Keratinocyte (primary cell): ENCODE measurements at regions not wholly inside any gene's neighbourhood (a gene's known extent, or its start where the extent isn't known, plus 50 kb on each side); places are given as distances from the start of the nearest gene placed in this dataset.

ENCODE experiments used
- DNase-seq: peaks from one replicate; pipeline ENCODE4 v3.0.0-alpha.2; 2011; ENCODE audit warnings: low read depth, missing footprints, low spot score
- FAIRE-seq: peaks from 2 replicates; lab custom pipeline; 2011; peaks lifted over from hg19 to GRCh38; lab: Jason Lieb, UNC
- H2AFZ ChIP-seq: 2 replicates; pipeline ENCODE4 v1.6.0; 2012; ENCODE audit warnings: low read length, control low read depth, inconsistent platforms; ENCODE audit not compliant: control insufficient read depth
- H3K27ac ChIP-seq: 2 replicates; pipeline ENCODE4 v1.5.1; 2011; ENCODE audit warnings: low read length; ENCODE audit not compliant: control insufficient read depth, insufficient read depth
- H3K27me3 ChIP-seq: 3 replicates; pipeline ENCODE4 v1.6.0; 2011; ENCODE audit warnings: low read length; ENCODE audit not compliant: control insufficient read depth, insufficient read depth; ENCODE audit errors: extremely low read depth
- H3K36me3 ChIP-seq, 2 experiments: 2 replicates in 1 of 2; 3 replicates in 1 of 2; pipeline ENCODE4 v1.5.1; 2011; ENCODE audit warnings: low read length in 2 of 2, mild to moderate bottlenecking in 1 of 2; ENCODE audit not compliant: control insufficient read depth in 2 of 2, insufficient read depth in 2 of 2; ENCODE audit errors: extremely low read depth in 1 of 2
- H3K4me1 ChIP-seq: 3 replicates; pipeline ENCODE4 v1.5.1; 2011; ENCODE audit warnings: low read length; ENCODE audit not compliant: control insufficient read depth, insufficient read depth; ENCODE audit errors: extremely low read depth
- H3K4me2 ChIP-seq: 3 replicates; pipeline ENCODE4 v1.6.0; 2011; ENCODE audit warnings: low read depth, low read length; ENCODE audit not compliant: control insufficient read depth, insufficient read depth; ENCODE audit errors: extremely low read depth
- H3K4me3 ChIP-seq, 3 experiments: fragments of 200-600 bp in 1 of 3; sonication (generic) in 1 of 3; 2 replicates in 2 of 3; 3 replicates in 1 of 3; pipeline ENCODE4 v1.5.1; 2011 to 2016; ENCODE audit warnings: low read length in 3 of 3, mild to moderate bottlenecking in 3 of 3, control low read depth in 2 of 3, inconsistent platforms in 1 of 3, low read depth in 1 of 3, mixed read lengths in 1 of 3, mixed run types in 1 of 3, moderate library complexity in 1 of 3; ENCODE audit not compliant: control insufficient read depth in 2 of 3, insufficient read depth in 2 of 3; ENCODE audit errors: extremely low read depth in 1 of 3
- H3K79me2 ChIP-seq: 2 replicates; pipeline ENCODE4 v1.6.0; 2012; ENCODE audit warnings: low read length; ENCODE audit not compliant: control insufficient read depth, insufficient read depth
- H3K9ac ChIP-seq: 3 replicates; pipeline ENCODE4 v1.6.0; 2011; ENCODE audit warnings: low read length; ENCODE audit not compliant: control insufficient read depth, insufficient read depth; ENCODE audit errors: extremely low read depth
- H3K9me1 ChIP-seq: 3 replicates; pipeline ENCODE4 v1.6.0; 2011; ENCODE audit warnings: low read length; ENCODE audit not compliant: control insufficient read depth, insufficient read depth; ENCODE audit errors: extremely low read depth
- H3K9me3 ChIP-seq: 2 replicates; pipeline ENCODE4 v1.5.1; 2012; ENCODE audit warnings: low read depth, low read length; ENCODE audit not compliant: control insufficient read depth
- H4K20me1 ChIP-seq: 3 replicates; pipeline ENCODE4 v1.6.0; 2011; ENCODE audit warnings: low read length; ENCODE audit not compliant: control insufficient read depth, insufficient read depth; ENCODE audit errors: extremely low read depth
- EZH2 ChIP-seq: IDR thresholded peaks from one replicate; pipeline ENCODE4 v1.6.1; 2012; ENCODE audit warnings: inconsistent platforms, mild to moderate bottlenecking, low read length, moderate library complexity
- dilution Hi-C: fragments of 300-500 bp; cut with MboI; formaldehyde crosslinking; loops from one replicate; pipeline ENCODE4 v1.7.0; 2020; ENCODE audit warnings: low sequenced_read_pairs; ENCODE audit not compliant: extremely low pct_ligation_motif_present
- TF ChIP-seq, protein P1 (sequence below), 3 experiments: IDR thresholded peaks in 1 of 3; conservative IDR thresholded peaks in 1 of 3; optimal IDR thresholded peaks in 1 of 3; 2 replicates in 2 of 3; 3 replicates in 1 of 3; pipeline versions ENCODE3 to v1.5.1; 2011; ENCODE audit warnings: low read length in 3 of 3, mild to moderate bottlenecking in 3 of 3, moderate library complexity in 2 of 3, control low read depth in 1 of 3, inconsistent platforms in 1 of 3; ENCODE audit not compliant: insufficient read depth in 2 of 3; ENCODE audit errors: extremely low read depth in 1 of 3

GRCh38 chr5:115378754-115379153 is 82.3 kb upstream of the CCDC112 start:
- FAIRE-seq: no peak

GRCh38 chr5:115377468-115378217 is 81.2 kb upstream of the CCDC112 start:
- no peak for DNase-seq

More at GRCh38 chr5:115378754-115379153, 82.3 kb upstream of the CCDC112 start:
- Histone ChIP-seq H3K27ac (no peak overlapping the region), H3K4me2 (no peak overlapping the region), H3K27me3 (no peaks in the 10 kb centered on the region), H2AFZ (no peak overlapping the region), H3K36me3 (no peaks in the 10 kb centered on the region), H3K4me1 (peaks cover 22% of the 10 kb centered on the region), H3K9me3 (no peaks in the 10 kb centered on the region), H3K9ac (no peak overlapping the region), H3K9me1 (no peaks in the 10 kb centered on the region), H3K4me3 (no peak overlapping the region), H3K79me2 (no peaks in the 10 kb centered on the region), H4K20me1 (no peaks in the 10 kb centered on the region)
- TF ChIP-seq, protein P1, sequence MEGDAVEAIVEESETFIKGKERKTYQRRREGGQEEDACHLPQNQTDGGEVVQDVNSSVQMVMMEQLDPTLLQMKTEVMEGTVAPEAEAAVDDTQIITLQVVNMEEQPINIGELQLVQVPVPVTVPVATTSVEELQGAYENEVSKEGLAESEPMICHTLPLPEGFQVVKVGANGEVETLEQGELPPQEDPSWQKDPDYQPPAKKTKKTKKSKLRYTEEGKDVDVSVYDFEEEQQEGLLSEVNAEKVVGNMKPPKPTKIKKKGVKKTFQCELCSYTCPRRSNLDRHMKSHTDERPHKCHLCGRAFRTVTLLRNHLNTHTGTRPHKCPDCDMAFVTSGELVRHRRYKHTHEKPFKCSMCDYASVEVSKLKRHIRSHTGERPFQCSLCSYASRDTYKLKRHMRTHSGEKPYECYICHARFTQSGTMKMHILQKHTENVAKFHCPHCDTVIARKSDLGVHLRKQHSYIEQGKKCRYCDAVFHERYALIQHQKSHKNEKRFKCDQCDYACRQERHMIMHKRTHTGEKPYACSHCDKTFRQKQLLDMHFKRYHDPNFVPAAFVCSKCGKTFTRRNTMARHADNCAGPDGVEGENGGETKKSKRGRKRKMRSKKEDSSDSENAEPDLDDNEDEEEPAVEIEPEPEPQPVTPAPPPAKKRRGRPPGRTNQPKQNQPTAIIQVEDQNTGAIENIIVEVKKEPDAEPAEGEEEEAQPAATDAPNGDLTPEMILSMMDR (optimal IDR thresholded peaks at IDR 0.05 in 1 of 3, IDR thresholded peaks at IDR 0.05 in 1 of 3, conservative IDR thresholded peaks at IDR 0.05 in 1 of 3; ENCODE audit: extremely low read depth in 1 of 3, insufficient read depth in 2 of 3, low read length in 3 of 3): no peak
- TF ChIP-seq EZH2: no peak
- DNase-seq: no peak
- dilution Hi-C loops: no loop called here

More at GRCh38 chr5:115377468-115378217, 81.2 kb upstream of the CCDC112 start:
- H3K9ac ChIP-seq: no peak overlapping the region
- no peak overlapping the region for H2AFZ ChIP-seq
- no peaks in the 10 kb centered on the region for H4K20me1 ChIP-seq
- H3K27me3 ChIP-seq: no peaks in the 10 kb centered on the region
- no peaks in the 10 kb centered on the region for H3K9me1 ChIP-seq
- peak overlapping the region; percentile 41 for H3K4me2 ChIP-seq
- dilution Hi-C loops: no loop called here
- H3K79me2 ChIP-seq: no peaks in the 10 kb centered on the region
- TF ChIP-seq, protein P1 (optimal IDR thresholded peaks at IDR 0.05 in 1 of 3, IDR thresholded peaks at IDR 0.05 in 1 of 3, conservative IDR thresholded peaks at IDR 0.05 in 1 of 3; ENCODE audit: extremely low read depth in 1 of 3, insufficient read depth in 2 of 3, low read length in 3 of 3): peak; percentile 19 to 30 (median 26)
- TF ChIP-seq EZH2: no peak
- FAIRE-seq: peak; percentile 67
- H3K27ac ChIP-seq: no peak overlapping the region
- H3K4me3 ChIP-seq: no peak overlapping the region
- H3K36me3 ChIP-seq: no peaks in the 10 kb centered on the region
- no peaks in the 10 kb centered on the region for H3K9me3 ChIP-seq
- H3K4me1 ChIP-seq: peaks cover 22% of the 10 kb centered on the region
